ENCODE measurements at regions not wholly inside any gene's neighbourhood (a gene's known extent, or its start where the extent isn't known, plus 50 kb on each side); places are given as distances from the start of the nearest gene placed in this dataset.
"Not testable (repeated sequence)": the region's sequence is repeated elsewhere in the genome, so short reads cannot be mapped to it uniquely, and the experiment has no call there.

DNA sequence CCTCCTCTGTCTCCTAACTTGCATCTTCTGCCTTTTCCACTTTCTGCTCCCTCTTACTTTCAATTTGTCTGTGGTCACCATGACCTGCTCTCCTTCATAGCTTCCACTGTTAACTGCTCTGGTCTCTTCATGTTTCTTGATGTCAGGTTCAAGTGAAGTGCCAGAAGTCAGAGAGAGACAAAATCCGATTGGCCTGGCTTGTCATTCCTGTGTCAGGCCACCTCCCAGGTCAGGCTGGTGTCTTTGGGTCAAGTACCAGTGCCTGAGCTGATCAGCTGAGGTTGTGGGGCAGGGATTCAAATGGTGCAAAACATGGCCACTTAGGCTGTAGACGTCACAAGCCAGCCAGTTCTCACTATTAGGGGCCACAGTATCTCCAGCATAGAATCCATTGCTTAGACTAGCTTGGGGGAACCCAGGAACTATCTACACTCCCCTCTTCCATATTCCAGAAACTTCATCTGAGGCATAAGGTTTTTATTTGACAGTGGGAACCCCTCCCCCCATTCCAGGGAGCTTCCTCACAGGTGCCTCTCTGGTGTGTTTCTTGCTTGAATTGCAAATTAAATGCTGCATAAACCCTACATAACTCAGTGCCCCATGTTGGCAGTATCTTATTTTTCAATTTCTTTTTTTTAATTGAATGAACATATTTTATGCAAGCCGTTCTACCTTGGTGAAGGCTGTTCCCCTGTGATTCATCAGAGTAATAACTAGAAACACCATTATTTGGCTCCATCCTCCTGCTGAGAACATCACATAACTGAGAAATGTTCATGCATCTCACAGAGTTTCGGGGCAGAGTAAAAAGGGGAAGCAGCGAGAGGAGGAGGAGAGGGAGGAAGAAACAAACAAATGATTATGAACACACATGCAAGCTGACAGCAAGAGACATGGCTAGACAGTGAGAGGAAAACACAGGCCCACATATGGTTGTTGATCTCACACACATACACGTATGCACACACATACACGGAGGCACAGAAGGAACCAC, 175.8 kb downstream of the TLE3 start:
- DNase-seq (ENCODE audit: low spot score) = no peak

GRCh38 chr15:69924531-69924930, 173.2 kb downstream of the TLE3 start:
- no peak for DNase-seq (ENCODE audit: low spot score)

- no peak for DNase-seq (ENCODE audit: low spot score)
Measured at GRCh38 chr15:69926006-69926405, 171.7 kb downstream of the TLE3 start.

DNA sequence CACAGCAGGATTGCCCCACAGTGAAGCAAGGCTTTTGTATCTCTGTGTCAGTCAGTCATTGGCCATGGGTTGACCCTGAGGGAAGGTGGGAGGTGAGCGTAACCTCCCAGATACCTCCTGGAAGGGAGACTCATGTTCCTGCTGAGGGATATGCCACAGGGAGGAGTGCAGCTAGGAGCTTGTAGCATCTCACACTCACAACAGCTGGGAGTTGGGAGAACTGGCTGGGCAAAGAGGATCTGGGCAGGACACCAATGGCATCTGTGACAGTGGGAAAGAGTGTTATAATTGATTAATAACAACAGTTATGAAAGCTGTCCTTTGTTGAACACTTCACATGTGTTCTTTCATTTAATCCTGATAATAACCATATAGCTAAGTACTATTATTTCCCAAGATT, 171.0 kb downstream of the TLE3 start:
- DNase-seq (ENCODE audit: low spot score) = no peak

DNA sequence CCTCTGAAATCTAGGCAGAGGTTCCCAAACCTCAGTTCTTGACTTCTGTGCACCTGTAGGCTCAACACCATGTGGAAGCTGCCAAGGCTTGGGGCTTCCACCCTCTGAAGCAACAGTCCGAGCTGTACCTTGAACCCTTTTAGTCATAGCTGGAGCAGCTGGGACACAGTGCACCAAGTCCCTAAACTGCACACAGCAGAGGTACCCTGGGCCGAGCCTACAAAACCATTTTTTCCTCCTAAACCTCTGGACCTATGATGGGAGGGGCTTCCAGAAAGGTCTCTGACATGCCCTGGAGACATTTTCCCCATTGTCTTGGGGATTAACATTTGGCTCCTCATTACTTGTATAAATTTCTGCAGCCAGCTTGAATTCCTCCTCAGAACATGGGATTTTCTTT, 168.8 kb downstream of the TLE3 start:
- DNase-seq (ENCODE audit: low spot score) = not testable (repeated sequence)

DNA sequence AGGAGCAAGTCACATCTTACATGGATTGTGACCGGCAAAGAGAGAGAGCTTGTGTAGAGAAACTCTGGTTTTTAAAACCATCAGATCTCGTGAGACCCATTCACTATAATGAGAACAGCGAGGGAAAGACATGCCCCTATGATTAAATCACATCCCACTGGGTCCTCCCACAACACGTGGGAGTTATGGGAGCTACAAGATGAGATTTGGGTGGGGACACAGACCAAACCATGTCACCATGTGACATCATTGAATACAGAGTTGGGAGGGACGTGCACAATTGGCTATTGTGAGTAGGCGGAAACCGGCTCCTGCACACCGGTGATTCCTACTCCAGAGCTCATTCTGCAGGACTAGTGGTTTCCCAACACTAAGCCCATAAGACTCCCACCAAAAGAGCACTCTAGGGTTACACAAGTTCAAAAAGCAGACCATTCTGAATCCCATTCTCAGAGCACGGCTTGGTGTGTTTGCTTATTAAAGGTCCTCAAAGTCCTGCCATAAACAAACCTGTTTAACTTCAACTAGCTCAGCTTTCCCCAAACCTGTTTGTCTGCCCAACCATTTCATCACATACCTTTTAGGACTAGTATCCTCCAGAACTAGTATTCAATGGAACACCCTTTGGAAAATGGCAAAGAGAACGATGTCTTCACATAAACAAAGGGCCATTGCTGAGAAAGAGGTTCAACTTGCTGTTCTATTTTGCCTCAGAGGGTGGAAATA, 167.6 kb downstream of the TLE3 start:
- DNase-seq (ENCODE audit: low spot score) = no peak

DNA sequence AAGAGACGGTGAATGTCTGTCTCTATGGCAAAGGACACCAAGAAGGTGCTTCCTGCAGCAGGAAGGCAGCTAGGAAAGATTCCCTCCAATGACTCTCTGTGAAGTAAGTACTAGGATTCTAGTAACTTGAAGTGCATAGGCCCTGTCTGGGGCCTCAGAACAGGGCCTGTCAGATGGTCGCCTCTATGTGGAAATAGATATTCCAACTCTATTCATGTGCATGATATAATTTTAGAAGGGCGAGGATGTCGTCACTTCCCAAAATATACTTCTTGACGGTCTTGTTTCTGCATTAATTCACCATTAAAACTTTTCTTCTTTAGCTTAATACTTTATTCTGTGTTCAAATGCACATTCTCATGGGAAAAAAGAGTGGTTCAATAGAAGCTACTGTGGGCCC, 167.0 kb downstream of the TLE3 start:
- DNase-seq (ENCODE audit: low spot score) = no peak

- no peak for DNase-seq (ENCODE audit: low spot score)
Measured at GRCh38 chr15:69931156-69931555, 166.6 kb downstream of the TLE3 start.

DNA sequence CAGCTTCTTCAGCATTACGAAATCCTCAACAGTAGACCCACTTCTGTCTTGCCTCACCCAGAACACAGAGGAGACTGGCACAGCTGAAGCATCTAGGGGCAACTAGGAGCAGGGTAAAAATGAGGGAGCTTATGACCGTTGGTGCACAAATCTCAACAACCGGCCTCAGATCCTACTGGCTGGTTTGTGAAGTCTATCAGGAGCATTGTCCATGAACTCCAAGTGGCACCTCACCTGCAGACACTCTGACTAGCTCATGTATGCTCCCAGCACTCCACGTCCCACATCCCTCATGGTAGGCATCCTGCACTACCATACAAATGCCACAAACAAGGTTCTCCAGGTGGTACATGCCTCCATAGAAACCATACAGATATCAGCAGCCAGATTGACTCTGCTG, 163.1 kb downstream of the TLE3 start:
- no peak for DNase-seq (ENCODE audit: low spot score)

DNA sequence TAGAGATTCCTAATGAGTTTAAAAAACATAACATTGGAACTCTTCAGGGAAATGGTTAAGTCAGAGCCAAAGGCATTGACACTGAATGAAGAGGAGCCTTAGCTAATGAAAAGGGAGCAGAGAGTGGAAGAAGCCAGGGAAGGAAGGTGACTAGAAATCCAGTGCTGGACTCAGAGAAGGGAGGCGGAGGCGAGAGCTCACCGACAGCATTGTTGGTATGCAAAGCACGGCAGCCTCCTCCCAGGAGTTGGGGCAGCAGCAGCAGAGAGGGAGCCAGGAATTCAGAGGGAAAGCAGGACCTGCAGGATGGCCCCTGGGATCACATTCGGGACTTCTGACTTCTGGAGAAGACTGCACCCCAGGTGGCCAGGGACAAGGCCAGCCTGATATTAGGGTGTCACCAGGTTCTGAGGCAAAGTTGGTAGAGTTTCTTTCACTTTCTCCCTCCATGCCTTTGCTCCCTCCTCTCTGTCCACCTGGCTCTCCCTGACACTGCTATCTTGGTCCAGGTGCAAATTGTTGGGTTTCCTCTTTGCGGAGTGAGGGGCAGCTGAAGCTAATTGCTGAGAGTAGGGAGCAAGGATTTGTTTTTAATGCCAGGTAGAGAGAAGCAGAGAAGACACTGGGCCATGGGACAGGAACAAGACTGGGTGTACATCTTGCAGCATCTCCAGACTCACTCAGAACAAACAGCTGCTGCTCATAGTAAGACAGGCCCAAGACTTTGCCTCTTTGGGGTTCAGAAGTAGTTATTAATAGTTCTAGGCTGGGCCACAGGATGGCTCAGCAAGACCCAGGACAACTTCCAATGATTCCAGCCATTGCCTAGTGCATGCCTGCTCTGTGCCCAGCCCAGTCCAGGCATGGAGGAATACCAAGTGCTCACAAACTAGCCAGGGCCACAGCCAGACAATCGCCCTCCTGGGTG, 157.9 kb downstream of the TLE3 start:
- peak; percentile 52 for DNase-seq (ENCODE audit: low spot score)

DNA sequence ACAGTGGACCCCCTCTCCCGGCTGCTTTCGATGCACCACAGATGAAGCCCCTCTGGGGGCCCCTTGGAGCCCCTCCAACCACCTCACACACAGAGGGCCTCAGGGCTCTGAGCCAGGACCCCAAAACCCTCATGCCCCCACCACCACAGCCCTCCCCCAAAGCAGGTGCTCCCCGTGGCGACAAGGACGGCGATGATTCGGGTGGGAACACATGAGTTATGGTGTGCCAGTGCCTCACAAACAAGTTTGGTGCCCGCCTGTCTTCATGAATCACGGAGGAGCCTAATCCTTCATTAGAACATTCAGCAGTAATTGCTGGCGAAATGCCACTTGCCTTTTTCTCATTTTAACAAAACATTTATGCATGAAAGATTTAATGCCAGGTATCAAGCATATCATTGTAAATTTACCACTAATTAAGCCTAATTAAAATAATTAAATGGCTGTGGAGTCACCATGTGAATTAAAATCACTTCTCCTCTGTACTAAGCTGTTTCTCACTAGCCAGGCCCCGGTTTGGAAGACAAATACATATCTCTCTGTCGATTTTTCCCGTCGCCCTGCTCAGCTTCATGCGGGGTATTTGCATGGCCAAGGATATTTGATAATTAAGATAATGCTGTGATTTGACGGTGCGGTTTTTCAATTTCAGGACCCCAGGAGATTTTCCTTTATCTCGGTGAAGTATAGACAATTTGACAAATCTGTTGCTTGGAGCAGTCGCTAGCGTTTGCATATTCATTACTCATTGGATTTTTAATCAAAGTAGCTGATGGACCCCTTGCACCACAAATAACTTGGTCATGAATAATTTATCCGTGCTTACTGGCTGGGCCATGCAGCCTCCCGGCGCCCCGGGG, 157.0 kb downstream of the TLE3 start:
- no peak for DNase-seq (ENCODE audit: low spot score)

DNA sequence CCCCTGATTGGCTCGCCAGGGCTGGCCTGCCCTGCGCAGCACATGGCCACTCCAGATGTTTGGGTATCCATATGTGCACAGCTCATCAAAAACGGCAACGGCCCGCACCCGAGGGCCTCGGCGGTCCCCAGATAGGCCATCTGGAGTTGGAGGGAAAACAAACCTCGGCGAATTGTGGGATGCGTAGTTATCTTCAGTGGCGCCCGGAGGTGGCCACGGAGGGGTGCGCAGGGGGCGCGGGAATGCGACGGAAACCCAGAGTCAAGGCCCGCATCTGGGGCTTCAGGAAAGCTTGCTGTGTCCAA, 156.5 kb downstream of the TLE3 start:
- no peak for DNase-seq (ENCODE audit: low spot score)

- no peak for DNase-seq (ENCODE audit: low spot score)
Measured at GRCh38 chr15:69941706-69942495, 155.8 kb downstream of the TLE3 start.

GRCh38 chr15:69943637-69944036, 154.1 kb downstream of the TLE3 start:
- no peak for DNase-seq (ENCODE audit: low spot score)

DNA sequence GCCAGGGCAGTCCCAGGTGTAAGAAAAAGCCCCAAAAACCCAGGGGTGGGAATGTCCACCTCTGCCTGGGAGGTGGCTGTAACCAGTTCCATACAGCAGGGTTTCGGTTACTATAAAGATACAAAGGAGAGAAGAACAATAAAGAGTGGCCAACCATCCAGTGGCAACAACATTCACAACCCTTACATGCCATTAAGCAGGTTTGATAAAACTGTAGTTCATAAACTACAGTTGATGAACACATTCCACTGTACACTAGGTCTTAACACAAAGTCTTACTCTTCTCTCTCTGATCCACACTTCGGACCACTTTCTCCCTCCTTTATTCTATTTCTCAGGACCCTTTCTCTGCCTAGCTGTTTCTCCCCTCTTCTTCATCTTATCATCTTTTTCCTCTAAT, 152.0 kb downstream of the TLE3 start:
- no peak for DNase-seq (ENCODE audit: low spot score)

DNA sequence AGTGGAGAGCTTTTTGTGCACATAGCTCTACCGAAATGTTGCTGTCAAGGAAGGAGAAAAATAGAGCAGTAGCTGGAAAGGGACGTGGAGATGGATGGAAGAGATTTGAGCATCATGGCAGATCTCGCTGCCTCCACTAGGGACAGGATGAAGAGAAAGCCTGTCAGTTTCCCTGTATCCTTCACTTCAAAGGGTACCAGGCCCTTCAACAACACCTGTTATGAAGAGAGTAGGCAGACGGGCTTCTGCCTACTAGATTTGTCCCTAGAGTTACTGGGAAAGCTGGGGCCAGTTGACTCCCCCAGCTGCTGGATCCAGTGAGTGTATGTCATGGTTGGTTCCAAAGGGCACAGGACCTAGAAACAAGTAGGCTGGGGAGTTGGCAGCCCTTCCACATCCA, 150.8 kb downstream of the TLE3 start:
- DNase-seq (ENCODE audit: low spot score) = no peak

- DNase-seq (ENCODE audit: low spot score) = no peak
Measured at GRCh38 chr15:69947394-69947793, 150.3 kb downstream of the TLE3 start.

DNA sequence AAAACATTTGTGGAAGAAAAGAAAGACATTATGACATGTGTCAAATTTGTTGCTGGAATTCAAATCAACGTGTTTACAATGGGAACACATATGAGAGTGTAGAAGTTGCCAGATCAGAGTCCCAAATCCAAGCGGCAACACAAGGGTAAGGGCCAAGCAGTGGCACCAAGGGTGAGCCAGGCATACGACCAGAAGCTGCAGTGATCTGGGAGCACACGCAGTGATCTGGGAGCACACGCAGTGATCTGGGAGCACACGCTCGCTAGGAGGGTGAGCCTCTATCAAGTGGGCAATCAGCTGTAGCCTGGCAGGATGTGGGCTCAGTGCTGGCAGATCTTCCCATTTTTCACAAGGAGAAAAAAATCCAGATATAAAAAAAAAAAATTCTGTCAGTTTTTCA, 148.2 kb downstream of the TLE3 start:
- DNase-seq (ENCODE audit: low spot score) = no peak

DNA sequence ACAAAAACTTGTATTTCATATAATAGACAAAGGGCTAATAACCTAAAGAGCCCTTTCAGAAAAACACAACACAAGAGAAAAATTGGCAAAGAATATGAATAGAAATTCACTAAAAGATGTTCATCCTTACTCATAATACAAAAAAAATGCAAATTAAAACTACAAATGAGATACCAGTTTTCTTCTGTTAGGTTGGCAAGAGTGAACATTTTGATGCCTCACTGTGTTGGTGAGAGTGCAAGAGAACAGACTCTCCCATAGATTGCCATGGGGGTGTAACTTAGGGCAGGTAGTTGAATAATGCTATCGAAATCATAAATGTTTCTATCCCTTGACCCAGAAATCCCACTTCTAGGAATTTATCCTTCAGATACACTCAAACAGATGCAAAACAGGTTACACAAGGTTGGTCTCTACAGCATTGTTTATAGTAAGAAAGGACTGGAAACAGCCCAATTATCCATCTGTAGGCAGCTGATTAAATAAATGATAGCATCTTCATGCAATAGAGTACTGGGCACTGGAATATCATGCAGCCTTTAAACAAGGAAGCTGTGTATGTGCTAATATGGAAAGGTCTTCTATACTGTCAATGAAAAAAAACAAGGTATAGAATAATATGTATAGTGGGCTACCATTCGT, 146.3 kb downstream of the TLE3 start:
- no peak for DNase-seq (ENCODE audit: low spot score)

All from globus pallidus (tissue), 1 donor.